ENCODE measurements at regions not wholly inside any gene's neighbourhood (a gene's known extent, or its start where the extent isn't known, plus 50 kb on each side); places are given as distances from the start of the nearest gene placed in this dataset.

DNA sequence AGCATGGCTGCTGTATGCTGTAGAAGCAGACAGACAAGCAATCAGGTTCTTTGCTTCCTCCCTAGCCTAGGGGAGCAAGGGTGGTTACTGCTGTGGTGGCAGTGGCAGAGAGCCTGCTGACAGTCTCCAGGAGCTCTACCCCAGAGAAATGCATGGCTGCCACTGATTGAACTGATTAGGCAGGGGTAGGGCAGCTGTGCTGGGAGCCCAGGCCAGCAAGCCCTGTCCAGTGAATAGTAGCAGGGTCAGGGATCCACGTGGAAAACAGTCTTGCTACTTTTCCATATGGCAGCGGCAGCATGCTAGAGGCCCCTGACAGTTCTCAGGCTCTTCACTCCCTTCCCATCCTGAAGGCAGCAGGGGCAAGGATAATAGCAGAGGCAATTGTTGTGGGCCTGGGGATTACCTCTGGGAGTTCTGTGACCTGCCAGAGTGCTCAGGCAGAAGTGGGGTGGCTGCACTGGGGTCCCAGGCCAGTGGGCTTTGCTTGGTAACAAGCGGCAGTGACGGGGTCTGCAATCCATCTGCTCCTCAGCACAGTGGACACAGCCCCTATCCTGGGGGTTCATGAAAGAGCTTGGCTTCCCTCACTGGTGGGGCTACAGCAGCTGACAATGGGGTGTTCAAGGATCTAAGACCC, 558.8 kb upstream of the GHITM start:
- no peak for DNase-seq (ENCODE audit: low spot score)

DNA sequence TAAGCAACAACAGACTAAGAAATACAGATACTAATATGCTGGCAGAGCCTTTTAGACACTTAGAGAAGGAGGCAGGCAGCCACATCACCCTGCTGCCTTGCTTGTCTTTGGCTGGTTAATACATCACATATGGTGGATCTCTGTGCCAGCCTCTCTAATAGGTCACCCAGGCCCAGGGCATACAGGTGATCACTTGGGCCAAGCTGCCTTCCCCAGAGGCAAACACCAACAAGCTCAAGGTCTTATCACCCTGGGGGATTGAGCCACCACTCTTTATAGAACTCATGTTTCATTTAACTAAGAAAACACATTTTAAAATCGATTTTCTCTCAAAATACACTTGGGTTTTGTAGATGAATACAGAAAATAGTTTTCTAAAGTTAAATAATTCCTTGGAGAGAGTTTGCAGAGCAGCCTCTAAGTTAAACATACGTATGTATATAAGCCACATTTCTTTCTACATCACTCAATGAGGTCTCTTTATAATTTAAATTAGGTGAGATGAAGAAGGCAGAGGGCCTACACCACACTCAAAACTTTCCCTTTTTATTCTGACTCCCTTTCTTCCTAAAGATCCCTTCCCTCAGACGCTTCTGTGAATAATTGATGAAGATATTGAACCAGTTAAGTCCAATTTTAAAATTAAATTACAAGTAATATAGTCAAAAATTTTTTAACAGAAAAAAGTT, 556.8 kb upstream of the GHITM start:
- DNase-seq (ENCODE audit: low spot score), result no peak

DNA sequence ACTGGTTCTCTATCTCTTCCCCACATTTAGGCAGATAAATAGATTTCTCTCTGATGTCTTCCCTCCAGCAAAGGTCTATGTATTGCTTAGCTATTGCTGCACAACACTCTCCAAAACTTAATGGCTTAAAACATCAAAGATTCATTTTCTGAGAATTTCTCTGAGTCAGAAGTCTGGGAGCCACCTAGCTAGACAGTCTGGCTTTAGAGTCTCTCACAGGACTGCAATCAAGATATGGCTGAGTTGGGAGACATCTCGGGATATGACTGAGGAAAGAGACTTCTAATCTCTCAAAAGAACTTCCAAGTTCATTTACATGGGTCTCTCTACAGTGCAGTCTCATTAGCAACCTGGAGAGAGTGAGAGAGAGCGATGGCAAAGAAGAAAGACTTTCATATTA, 553.6 kb upstream of the GHITM start:
- no peak for DNase-seq (ENCODE audit: low spot score)

DNA sequence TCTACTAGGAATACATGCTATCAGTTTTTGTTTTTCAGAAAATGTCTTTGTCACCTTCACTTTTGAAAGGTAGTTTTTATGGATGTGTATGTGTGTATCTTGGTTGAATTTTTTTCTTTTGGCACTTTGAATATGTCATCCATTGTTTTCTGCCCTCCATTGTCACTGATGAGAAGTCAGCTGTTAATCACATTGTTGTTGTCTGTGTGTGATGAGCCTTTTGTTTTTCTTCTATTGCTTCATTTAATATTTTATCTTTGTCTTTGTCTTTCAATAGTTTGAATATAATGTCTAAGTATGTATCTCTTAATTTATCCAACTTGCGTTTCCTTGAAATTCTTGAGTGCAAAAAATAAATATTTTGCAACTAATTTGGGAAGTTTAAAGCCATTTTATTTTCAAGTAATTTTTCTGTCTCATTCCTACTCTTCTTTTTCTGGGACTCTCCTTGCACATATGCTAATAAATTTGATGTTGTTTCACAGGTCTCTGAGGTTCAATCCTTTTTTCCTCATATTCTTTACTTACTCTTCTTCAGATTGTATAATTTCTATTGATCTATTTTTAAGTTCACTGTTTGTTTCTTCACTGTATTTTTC, 546.9 kb upstream of the GHITM start:
- no peak for DNase-seq (ENCODE audit: low spot score)

DNA sequence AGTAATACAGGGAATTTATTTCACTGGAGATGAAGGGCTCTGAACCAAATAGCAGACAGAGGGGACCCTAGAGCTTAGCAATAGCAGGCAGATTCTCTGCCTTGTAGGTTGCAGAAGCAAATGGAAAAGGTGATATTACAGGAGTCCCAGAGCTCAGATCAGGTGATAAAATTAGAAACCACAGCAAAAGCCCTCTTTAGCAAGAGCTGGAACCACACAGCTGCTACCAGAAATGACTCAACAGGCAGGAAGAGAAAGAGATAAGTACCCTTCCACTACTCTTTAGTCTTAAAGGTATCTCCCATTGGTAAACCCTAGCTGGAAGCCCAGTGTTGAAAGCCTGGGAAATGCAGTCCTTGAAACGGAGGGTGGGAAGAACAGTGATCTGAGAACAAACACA, 535.6 kb upstream of the GHITM start:
- no peak for DNase-seq (ENCODE audit: low spot score)

DNA sequence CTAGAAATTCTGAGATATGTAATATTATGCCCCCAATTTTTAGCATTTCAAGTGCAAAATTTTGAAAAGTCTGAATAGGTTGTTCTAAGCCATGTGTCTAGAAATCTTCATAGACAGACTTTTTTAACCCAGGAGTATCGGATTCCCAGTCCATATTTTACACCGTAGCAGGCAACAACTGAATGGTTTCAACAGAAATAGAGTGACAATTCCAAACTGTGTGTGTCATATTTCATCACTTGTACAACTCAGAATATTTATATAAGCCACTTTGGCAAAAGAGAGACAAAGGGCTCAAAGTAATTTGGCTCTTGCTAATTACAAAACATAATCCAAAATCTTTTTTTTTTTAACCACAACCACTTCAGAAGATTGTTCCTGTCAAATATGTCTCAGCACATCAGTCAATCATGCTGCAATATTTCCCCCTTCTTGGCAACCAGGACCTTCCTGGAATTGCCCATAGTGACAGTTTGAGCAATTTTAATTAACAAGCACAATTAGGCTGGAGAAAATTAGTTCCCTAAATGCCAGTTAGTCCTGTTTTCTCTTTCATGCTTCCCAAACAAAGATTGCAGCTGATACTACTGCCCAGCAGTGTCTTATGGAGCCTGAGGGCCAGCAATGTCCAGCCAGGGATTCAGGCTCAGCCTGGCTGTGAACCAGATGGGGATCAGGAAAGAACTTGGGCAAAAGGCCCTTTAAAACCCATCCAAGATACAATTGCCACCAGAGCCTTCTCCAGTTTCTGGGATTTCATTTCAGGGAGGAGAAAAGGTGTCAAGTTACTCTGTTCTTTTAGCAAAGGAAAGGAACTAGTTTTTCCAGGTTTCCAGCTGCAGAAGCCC, 533.3 kb upstream of the GHITM start:
- DNase-seq (ENCODE audit: low spot score), result no peak

DNA sequence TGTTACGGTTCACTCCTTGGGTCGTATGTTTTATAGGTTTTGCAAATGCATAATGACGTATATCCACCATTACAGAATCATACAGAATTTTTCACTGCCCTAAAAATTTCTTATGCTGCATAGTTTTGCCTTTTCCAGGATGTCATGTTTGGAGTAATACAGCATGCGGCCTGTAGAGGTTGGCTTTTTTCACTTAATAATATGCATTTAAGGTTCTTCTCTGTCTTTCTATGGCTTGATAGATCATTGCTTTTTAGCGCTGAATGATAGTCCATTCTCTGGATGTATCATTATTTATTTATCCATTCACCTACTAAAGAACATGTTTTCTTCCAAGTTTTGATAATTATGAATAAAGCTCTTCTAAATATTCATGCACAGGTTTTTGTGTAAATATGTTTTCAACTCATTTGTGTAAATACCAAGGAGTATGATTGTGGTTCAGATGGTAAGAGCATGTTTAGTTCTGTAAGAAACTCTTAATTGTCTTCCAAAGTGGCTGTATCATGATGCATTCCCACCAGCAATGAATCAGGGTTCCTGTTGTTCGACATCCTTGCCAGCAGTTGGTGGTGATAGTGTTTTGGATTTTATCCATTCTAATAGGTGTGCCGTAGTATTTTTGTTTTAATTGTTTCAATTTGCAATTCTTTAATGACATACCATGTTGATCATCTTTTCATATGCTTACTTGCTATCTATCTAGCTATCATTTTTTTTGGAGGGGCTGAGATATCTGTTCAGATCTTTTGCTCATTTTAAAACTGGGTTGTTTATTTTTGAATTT, 531.2 kb upstream of the GHITM start:
- DNase-seq (ENCODE audit: low spot score), result no peak

DNA sequence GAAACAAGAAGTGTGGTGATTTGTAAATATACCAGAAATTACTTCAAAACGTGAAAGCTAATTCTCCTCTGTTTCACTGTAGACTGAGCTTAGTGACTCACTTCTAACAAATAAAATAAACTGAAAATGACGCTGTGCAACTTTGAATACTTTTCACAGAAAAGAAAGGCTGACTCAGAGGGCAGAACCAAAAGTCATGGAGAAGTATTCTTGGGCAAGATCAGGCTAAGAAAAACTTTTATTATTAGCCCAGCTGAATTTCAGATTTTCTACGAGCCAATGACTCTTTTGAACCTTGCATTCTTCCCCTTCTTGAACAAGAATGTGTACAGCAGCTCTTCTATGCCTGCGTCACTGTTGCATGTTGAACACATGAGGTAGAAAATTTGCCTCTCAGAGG, 527.3 kb upstream of the GHITM start:
- DNase-seq (ENCODE audit: low spot score), result no peak

DNA sequence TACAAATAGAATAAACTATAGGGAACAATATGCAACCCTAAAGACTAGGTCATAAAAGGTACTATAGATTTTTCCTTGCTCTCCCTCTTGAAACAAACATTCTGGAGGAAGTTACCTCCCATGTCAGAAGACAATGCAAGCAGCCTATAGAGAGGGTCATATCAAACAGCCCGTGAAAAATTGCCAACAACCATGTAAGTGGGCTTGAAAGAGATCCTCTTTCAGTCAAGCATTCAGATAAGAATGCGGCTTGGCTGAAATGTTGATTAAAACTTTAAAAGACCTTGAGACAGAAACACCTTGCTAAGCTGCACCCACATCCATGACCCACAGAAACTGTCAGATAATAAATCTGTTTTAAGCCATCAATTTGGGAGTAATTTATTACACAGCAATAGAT, 526.6 kb upstream of the GHITM start:
- no peak for DNase-seq (ENCODE audit: low spot score)

DNA sequence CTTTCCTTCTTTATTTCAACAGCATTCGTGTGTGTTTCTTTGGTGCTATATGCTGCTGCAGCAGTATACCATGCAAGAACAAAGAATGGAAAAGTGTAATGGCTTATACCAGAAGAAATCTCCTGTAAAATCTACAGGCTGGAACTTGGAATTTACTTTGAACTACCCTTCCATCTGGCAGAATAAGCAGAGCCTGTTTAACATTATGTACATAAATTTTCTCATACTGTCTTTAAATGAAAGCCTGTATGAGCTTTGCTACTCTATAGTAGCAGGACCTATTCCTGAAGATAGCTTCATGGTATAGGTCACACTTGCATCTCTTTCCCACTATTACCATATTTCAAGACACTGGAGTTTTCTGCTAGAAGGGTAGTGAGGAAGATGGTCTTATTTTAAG, 522.1 kb upstream of the GHITM start:
- no peak for DNase-seq (ENCODE audit: low spot score)

DNA sequence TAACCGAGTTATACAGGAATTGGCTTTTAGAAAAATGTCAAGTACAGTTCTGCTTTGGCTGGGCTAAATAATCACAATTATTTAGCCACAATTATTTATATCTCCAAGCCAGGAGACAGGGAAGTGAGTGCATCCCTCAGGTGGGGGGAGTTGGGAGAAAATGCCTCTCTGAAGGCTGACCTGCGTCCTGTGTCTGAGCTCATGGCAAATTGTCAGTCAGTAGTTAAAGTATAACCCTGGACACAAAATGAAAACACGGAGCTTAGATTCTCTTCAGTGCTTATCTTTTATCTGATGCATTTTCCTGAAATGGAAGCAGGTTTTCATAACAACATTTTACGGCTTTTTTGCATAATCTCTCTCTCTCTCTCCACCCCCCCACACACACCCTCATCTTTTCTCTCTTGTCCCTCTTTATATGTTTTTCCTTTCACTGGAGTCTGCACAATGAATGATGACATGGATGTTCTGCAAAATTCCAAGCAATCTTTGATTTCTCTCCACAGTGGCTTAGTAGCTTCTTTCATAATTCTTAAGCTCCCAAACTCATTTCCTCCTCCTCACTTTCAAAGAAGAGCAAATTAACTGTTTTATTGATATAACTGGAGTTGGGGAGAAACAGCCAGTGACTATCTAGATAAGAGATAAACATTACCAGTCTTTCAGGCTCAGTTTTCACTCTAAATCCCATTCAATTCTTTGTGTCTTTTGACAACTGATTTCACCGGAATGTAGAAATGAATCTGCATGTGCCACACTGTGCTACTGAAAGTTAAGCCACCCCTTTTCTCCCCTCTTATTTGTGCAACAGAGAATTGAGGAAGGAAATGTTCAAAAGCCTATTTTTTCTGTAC, 521.4 kb upstream of the GHITM start:
- no peak for DNase-seq (ENCODE audit: low spot score)

DNA sequence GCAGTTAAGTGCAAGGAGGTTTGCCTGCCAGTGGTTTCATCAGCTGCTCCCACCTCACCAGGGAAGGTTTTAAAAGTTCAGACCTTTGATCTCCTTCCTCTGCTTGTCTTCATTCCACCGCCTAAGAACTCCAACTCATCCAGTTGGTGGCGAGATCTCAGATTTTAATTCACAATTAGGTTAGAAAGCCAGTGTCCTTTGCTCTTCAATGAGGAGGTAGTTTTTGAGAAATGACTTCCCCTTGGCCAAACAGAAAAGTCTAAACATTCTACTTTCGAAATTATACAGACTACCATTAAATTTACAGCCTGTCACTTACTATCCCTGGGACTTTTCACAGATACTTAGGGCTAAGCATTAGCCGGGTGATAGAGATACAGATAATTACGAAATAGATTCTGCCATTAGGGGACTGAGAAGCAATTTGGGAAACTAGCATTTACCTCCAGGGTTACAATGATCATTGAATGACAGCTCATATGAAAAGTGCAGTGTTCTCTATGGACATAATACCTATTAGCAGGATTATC, 513.4 kb upstream of the GHITM start:
- no peak for DNase-seq (ENCODE audit: low spot score)

DNA sequence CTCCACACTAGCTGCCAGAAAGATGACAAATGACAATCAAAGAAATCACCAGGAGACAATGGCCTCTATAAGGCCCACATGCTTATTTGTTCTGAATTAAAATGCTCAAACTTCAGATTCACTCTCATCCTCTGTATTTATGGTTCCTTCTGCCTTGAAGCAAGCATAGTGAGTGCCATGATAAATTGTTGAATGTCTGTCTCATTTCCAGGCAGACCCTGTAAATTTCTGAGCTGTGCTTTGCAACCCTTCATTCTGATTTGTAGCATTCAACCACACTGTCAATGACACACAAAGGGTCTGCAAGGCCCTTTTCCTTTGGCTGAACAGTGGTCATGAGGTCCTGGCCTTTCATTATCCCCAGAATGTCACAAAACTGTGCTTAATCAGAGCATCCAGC, 506.6 kb upstream of the GHITM start:
- DNase-seq (ENCODE audit: low spot score), result no peak

DNA sequence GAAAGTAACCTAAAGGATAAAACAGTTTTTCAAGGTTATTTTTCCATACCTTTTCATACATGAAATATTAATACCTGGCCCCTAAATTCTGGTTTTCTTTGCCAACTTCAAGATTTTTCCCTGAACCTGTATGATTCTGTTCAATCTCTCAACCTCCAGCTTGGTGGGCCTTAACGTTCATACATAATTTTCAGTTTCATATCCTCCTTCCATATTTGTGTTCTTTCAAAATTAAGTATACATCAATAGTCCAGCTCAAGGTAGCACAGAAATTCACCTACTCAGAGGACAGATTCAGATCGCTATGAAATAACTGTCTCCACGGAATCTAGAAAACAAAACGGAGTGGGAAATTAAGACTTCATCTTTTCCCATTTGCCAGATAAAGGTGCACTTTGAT, 505.8 kb upstream of the GHITM start:
- DNase-seq (ENCODE audit: low spot score), result no peak

DNA sequence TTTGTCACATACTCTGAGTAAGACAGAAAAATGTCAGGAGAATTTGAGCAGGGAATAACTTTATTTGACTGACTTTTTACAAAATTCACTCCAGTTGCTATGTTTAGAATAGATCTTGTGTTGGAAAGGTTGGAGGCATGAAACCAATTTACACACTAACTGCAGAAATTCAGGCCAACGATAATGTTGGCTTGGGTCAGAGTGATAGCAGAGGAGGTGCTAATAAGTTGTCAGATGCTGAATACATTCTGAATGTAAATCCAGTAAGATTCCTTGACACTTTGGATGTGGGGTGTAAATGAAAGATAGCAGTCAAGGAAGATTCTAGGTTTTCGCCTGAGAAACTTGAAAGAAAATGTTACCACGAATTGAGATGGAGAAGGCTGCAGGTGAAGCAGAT, 502.5 kb upstream of the GHITM start:
- DNase-seq (ENCODE audit: low spot score), result no peak

DNA sequence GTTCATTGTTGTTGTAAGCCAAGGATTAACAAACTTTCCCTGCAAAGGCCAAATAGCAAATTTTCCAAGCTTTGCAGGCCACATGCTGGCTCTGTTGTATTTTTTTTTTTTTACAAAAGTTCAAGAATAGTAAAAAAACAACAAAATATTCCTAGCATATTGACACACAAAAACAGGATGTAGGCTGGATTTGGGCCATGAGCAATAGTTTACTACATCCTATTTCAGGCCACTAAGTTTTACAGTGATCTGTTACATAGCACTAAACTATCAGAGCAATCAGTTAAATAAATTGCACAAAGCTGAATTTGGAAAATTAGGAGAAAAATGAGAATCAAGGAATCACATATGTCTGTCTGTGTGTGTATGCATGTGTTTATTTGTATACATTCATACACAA, 491.8 kb upstream of the GHITM start:
- no peak for DNase-seq (ENCODE audit: low spot score)

DNA sequence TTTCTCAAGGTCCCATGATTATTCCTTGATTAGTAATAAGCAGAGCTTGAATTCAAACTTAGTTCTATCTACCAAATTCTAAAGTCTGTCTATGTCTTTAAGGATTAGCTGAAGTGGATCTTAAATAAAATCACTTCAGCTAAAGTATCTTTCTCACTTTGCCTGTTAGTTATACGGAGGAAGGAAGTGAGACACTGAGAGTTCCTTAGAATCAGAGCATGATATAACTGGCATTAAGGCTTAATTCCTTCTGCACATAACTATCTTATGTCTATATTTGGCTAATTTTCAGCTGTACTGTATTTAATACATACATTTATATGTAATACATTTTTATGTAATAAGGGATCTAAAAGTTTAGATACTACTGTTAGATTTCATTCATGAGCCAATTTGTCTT, 491.1 kb upstream of the GHITM start:
- DNase-seq (ENCODE audit: low spot score), result no peak

DNA sequence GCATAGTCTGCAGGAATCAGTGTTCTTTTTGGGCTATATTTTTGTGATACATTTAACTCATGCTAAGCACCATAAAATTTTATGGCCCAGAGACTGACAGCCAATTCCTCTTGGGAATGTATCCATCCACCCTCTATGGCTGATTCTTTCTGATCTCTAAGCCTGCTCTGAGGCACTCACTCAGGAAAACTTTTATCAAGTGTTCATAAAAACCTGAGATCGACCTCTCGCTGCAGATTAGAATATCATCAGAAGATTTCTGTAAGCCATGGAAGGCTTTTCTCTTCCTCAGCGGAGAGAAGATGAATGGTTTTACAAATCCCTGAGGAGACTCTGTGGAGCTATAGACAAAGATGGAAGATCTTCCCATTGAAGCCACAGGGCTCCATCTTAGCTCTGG, 489.8 kb upstream of the GHITM start:
- DNase-seq (ENCODE audit: low spot score), result no peak

DNA sequence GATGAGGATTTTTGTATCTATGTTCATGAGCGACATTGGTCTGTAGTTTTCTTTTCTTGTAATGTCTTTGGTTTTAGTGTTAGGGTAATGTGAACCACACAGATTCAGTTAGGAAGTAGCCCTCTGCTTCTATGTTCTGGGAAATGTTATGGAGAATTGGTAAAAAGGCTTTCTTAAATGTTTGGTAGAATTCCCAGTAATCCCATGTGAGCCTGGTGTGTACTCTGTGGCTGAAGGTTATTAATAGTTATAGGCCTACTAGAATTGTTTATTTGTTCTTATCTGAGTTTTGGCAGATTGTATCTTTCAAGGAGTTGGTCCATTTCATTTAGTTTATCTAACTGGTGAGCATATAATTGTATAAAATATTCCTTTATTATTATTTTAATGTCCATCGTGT, 484.6 kb upstream of the GHITM start:
- DNase-seq (ENCODE audit: low spot score), result no peak

DNA sequence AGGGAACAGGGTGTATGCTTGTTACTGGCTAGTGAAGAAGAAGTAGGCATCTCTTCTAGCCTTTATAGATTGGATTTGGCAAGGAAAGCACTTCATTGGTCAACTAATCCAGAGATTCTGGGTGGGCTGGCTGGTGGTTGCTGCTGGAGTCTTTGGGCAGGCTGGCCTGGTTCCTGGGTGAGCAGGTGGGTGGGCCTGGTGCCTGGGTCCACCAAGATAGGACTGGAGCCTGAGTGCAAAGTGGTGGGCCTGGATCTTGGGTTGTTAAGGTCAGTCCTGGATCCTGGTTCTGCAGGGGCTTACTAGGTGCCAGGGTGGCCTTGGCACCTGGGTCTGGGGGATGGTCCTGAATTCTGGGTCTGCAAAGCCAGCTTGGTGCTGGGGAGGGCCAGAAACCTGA, 482.4 kb upstream of the GHITM start:
- DNase-seq (ENCODE audit: low spot score), result no peak

DNA sequence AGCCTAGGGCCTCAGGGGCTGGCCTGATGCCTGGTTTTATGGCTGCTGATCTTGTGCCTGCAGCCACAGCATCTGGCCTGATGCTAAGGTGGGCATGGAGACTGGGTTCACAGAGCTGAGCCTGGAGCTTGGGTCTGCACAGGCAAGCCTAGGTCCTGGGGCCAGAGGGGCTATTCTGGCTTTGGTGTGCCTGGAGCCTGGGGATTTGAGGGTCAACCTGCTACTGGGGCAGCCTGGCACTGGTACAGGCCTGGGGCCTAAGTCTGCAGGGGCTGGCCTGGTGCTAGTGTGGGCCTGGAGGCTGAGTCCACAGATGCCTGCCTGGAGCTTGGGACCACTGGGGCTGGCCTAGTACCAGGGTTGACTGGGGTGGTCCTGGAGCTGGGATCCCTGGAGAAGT, 481.8 kb upstream of the GHITM start:
- no peak for DNase-seq (ENCODE audit: low spot score)

Measured in left forelimb (tissue), 1 donor.